ENCODE measurements at regions not wholly inside any gene's neighbourhood (a gene's known extent, or its start where the extent isn't known, plus 50 kb on each side); places are given as distances from the start of the nearest gene placed in this dataset.
"Not testable (repeated sequence)": the region's sequence is repeated elsewhere in the genome, so short reads cannot be mapped to it uniquely, and the experiment has no call there.

DNA sequence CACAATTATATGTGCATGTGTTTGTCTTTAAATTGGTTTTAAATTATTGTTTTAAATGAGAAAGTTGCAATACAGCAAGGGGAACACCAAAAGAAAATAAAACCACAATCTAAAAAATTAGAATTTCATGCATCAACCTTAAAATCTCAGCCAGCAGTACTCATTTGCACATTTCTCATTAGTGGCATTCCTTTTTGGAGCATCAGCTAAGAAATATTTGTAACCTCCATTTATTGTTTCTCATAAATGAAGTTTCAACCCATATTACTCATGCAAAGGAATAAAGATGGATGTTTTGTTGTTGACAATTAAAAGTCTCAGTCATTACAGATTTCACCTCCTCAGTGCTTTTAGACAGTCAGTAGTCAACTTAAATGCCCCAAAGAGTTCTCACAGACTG lies 160.1 kb downstream of the TBX15 start:
- DNase-seq = no peak

DNA sequence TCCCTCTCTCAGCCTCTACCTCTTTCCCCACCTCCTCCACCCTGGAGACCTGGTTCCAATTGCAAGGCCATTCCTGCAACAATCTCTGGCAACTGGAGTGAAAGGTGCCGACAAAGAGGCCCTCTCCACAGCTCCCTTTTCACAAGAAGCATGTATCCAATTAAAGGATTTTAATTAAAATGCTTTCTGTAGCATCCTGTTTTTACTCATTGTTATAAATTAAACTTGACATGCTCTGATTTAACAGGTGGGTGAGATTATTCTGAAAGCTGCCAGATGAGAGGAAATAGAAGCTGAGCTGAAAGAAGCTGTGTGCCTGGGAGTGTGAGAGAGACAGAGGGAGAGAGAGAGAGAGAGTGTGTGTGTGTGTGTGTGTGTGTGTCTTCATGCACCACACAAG lies 160.5 kb downstream of the TBX15 start:
- peak; percentile 11 for DNase-seq

DNA sequence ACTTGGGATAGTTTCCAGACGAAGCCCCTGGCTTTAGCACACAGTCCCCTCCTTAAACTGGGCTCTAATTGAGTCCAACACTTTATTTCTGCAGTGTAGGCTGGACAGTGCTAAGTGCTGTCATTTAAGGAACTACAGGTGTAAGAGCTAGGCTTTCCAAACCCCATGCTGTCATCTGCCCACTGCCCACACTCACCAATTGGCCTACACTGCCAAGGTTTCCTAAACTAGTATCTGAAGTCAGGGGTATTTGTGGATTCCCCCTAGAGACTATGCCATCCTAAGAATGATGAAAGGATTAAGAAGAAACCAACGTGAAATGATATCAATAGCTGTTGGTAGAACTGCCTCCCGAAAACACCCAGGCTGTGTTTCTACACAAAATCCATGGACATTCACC lies 160.9 kb downstream of the TBX15 start:
- DNase-seq = no peak

DNA sequence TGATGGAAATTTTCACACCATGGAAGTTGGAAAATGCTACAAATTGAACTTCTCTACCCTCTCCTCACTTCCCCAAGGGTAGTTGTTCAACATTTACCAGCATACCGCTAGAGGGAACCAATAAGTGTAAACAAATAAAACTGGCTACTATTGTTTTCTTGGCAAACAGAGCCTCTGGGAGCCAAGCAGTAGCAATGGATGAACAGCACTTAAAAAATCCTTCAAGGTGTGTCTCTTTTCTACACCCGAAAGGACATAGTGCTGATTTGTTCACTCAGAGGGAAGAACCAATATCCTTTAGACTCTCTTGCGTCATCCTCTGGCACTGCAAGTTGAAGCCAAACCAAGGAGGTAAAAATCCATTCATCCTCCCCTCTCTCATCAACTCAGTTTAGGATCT lies 161.5 kb downstream of the TBX15 start:
- no peak for DNase-seq

DNA sequence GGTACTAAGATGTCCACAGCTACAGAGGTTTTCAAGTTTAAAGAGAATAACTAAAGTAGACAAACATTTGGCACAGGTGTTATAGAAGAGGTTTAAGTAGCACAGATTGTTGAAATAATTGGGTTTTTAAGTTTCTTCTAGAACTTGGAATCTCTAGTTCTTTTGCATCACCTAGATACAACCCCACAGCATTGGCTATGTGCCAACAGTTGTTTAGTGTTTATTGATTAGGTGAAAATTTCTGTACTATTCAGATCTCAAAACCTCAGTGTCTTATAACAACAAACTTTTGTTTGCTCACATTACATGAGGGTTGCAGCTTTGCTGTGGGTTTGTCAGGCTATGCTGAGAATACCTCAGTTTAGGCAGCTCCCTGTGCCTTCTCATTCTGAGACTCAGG lies 162.5 kb downstream of the TBX15 start:
- DNase-seq = no peak

DNA sequence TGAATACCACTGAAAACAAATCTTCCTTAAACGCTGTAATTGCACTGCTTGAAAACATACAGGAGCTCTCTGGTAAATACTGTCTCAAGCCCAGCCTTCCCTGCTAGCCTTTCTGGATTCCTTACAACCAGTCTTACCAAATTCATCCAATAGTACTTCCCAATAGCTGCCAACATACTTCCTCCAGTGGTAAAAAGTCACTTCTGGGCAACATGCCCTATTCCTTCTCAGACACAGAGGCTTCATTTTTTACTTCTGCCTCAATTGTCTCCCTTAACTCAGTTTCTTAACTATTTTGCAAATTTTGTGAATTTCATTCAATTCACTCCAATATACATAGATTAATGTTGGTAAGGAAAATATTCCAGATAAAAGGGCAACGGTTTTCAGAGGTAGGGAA lies 166.3 kb downstream of the TBX15 start:
- DNase-seq = no peak

DNA sequence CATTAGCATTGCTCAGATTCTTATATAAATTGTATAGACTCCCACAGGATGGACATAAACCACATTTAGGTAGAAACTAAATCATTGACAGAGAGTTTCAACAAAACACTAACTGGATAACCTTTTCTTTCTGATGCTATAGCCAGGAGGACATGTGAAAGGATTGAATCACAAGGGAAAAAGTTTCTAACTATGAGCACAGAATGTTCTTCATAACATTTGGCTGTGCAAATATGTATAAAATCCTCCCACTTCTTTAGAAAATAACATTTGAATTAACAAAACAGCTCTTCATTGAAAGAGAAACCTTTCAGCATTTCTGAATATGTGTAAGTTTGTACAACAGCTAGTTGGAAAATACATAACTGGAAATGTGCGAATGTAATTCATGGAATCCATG lies 167.3 kb downstream of the TBX15 start:
- DNase-seq = no peak

DNA sequence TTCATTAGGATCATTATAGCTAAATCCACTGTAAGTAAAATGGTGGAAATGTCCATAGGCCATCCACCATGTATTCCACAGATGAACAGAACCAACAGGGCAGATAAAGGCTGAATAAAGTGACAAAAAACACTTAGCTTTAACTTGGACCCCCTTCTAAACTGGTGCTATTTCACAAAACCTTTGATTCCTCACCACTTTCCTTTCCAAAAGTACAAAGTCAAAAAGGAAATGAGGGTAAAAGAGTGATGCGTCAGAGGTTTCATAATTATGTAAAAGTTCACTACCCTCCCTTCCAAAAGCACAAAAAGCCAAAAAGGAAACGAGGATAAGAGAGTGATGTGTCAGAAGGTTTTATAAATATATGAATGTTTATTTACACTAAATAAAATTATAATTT lies 172.2 kb downstream of the TBX15 start:
- no peak for DNase-seq

DNA sequence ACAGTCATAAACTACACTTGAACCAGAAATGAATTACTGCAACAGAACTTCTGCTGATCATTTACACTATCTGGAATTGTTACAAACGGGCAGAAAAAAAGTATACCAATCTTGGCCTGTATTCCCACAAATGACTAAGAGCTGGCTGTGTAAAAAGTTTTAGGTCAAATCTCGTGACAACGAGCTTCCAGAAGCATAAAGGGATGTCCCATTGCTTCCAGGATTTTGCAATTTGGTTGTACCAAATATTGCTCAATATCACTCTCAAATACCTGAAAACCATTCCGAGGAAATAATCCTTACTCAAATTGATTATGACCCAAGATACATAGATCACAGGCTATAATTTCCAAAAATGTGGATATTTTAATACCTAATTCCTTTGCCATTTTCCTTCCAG lies 175.6 kb downstream of the TBX15 start:
- DNase-seq = no peak

DNA sequence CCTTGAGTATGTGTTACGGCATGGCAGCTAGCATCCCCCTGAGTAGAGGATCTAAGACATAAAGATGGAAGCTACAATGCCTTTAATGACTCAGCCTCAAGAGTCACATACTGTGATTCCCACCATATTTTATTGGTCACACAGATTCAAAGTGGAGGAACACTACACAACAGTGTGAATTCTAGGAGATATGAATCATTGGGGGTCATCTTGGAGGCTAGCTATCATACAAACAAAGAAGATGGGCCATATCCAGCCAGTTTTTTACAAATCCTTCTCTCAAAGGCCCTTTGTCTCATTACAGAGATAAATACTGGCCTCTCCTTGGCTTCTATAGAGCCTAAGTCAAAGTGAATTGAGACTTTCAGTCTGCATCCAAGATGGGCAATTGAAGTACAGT lies 177.0 kb downstream of the TBX15 start:
- no peak for DNase-seq

DNA sequence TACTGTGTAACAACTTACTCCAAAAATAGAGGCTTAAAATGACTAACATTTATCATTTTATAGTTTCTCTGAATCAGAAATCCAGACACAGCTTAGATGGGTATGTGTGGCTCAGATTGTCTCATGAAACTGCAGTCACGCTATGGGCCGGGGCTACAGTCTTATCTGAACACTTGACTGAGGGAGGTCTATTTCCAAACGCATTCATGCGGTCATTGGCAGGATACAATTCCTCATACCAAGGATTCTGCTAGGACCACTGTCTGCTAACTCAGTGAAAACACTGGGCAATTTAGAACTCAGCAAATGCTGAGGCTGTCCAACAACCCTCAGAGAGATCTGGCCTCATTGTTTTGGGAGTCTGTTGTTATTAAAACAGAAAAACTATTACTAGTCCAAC lies 178.6 kb downstream of the TBX15 start:
- no peak for DNase-seq

DNA sequence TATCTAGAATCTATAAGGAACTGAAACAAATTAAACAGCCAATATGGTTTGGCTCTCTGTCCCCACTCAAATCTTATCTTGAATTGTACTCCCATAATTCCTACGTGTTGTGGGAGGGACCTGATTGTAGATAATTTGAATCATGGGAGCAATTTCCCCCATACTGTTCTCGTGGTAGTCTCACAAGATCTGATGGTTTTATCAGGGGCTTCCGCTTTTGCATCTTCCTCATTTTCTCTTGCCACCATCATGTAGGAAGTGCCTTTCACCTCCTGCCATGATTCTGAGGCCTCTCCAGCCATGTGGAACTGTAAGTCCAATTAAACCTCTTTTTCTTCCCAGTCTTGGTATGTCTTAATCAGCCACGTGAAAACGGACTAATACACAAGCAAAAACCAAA lies 185.0 kb downstream of the TBX15 start:
- DNase-seq = not testable (repeated sequence)

DNA sequence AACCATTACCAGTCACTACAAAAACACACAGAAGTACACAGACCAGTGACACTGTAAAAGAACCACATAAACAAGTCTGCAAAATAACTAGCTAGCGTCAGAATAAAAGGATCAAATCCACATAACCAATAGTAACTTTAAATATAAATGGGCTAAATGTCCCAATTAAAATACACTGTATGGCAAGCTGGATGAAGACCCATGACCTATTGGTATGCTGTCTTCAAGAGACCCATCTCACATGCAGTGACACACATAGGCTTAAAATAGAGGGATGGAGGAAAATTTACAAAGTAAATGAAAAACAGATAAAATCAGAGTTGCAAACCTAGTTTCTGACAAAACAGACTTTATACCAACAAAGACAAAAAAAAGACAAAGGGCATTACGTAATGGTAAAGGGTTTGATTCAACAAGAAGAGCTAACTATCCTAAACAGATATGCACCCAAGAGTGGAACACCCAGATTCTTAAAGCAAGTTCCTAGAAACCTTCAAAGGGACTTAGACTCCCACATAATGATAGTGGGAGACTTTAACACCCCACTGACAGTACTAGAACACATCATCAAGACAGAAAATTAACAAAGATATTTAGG lies 196.9 kb downstream of the TBX15 start:
- no peak for DNase-seq

DNA sequence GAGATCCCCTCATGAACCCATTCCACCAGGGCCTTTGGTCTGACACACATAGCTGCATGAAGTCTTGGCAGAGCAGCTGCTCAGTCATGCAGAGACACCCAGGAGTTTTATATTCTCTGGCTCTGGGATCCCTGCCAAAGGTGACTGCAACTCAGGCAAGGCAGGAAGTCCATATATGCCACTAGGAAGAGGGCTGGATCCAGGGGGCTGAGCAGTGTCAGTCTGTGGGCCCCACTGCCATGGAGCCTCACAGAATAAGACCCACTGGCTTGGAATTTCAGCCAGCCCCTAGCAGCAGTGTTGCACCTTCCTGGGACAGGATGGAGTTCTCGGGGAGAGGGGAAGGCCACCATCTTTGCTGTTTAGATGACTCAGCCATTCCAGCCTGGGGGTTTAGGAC lies 199.7 kb downstream of the TBX15 start:
- peak; percentile 64 for DNase-seq

DNA sequence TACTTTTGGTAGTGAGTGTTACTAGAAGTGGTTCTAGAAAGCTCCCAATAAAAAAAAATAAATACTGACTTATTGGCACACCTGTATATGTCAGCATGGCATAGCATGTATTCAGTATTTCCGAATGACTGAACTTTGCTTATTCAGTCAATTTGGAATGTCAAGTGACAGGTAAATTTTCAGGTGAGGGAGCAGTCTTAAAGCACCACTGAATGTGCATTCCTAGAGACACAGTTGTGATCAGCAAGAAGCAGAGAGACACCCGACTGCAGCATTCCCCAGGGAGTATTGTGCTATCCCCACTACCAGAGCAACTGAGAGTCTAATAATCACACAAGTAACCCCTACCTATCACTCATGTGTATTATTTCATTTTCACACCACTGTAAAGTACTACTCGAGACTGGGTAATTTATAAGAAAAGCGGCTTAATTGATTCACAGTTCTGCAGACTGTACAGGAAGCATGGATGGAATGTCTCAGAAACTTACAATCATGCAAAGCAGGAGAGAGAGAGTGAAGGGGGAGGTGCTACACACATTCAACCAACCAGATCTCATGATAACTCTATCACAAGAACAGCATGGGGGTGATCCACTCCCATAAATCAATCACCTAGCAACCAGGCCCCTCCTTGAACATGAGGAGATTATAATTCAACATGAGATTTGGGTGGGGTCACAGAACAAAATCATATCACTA lies 201.5 kb downstream of the TBX15 start:
- DNase-seq = no peak

DNA sequence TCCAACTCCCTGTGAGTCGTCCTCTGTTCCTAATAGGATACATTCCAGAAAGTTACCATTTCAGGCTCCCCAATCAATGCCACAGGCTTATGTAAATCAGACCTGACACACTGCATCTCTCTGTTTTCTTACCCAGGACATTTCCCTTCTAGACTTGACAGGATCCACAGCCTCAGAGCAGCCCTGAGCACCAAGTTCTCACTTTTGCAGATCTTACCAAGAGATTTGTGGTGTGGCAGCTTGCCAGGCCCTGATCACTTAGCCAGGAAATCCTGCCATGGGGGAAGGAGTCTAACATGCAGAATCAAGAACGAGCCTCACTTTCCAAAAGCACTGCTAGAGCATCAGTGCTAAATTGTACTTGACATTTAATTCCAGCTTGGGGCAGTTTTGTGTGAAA lies 202.9 kb downstream of the TBX15 start:
- no peak for DNase-seq

DNA sequence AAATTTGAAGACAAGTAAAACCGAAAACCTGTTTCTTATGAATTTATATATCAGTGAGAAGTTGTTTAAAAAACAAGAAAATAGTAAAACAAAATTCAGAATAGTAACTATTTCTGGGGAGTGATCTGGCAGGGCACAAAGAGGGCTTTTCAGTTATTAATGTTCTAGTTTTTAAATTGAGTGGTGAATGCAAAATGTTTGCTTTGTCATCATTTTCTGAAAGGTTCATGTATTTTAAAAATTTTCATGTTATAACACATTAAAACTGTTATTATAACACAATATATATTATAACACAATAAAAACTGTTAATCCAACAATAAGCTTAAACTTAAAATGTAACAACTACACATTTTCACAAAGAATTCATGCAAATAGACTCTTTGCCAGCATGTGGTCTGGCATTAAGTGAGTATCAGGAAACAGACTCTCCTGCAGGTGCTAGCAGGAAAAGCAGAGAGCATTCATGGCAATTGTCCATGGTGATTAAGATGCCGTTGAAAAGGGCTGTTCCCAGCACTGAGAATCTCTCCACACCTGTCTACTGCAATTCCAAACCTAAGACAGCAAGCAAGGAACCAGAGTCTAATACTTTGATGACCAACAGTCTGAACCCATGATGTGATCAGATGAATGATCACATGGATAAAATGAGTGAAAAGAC lies 204.9 kb downstream of the TBX15 start:
- DNase-seq = no peak

DNA sequence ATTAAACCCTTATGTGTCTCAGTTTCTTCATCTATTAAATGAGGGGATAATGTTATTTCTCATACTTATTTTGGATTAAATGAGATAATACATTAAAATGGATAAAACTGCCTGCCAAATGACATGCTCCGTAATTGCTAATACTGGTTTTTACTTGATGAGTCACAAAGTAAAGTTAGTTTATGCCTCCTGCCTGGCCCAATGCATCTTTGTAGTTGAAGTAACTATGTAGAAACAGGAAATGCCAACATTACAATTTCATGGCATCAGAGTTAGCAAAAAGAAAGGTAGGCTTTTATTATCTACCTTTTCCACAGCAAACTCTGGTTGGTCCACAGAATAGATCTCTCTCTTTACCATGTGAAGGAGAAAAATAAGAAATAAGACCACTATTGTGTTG lies 214.5 kb downstream of the TBX15 start:
- DNase-seq = no peak

DNA sequence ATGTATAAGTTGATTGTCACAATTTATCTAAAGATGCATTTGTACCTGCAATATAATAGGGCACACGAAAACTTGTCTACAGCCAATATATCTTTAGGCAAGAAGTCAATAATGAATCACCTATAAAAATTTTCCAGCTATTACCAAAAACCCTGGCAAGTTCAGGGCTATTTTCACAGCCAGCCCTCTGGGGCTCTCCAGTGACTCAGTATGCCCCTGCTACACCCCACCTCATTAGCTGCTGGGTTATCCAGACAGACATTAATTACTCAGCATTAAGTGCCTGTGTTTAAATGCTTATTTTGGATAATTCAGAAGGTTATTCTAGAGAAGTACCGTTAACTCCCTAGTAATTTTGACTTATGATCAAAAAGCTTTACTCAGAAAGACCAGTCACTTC lies 220.2 kb downstream of the TBX15 start:
- no peak for DNase-seq

DNA sequence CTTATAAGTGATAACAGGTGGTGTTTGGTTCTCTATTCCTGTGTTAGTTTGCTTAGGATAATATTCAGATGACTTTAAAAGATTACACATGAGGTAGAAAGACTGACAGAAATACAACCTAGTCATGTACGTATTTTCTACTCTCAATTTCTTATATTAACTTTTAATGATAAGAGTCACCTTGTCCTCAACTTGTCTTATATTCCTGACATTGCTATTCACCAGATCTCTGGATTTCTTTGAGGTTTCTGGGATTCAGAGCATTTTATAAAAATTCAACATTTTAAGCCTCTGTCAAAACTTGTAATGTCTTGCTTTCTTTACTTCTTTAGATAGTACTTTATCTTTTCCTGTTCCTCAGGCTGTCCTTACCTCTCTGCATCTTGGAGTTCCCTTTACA lies 234.2 kb downstream of the TBX15 start:
- no peak for DNase-seq

DNA sequence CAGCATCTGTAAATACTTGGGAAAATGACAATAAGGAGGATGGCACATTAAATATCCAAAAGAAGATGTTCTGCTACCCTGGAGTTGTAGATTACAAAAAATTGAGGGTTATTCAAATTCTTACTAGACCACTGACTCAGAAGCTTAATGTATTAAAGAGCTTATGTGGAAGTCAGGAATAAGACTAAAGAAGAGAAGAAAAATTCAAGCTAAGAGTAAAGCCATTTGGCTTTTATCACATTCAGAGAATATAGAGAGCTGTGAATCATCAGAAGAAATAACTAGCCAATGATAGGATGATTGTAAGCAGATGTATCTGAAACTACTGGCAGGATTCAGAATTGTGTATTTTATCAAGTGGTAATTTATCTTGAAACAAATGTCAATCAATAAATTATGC lies 237.0 kb downstream of the TBX15 start:
- DNase-seq = no peak

DNA sequence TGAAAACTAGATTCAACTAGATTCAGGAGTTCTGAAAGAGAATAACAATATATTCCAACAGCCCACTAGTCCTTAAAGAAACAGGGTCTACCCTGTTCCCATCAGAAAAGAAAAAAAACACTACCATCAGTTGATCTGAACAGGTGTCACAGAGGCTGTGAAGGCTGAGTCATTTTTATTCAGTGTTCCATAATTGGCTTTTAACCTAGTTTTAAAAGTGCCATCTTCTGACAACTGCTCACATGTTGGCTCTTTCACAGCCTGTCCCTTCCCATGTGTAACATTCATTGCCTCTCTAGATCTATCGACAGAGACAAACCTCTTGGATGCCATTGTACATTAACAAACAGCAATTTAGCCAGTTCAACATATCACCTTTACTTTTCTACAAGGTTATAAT lies 243.7 kb downstream of the TBX15 start:
- DNase-seq = no peak

DNA sequence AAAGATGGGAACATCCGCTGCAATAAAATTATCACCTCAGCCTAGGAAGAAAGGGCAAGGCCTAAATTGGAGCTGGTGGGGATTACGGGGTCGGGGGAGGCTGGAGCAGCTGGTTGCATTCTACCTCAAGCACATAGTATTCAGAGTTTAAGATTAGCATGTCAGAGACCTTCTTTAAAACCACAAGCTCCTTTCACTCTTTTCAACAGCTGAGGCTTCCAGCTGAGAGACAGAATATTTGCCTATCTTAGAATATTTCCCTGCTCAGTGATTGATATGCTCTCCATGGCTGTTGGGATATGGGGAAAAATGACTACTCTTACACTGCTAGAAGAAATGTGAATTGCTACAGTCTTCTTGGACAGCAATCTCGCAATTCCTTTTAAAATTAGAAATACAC lies 248.6 kb downstream of the TBX15 start:
- DNase-seq = no peak

DNA sequence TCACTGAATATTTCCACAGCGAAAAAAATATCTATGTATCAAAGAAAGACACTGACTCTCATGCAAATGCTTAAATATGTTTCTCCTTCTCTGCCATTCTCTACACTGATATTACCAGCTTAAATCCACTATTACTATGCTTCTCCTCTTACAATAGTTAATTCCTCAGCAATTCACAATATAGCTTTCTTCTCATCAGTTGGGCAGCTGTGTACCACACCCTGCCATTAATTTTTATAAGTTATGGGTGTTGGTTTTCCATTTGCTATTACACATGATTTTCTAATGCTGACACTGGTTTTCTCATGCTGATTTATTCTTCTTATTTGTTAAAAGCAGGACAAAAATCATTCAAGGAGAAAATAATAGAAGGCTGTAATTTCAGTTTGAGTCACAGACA lies 251.8 kb downstream of the TBX15 start:
- no peak for DNase-seq

Data from renal pelvis (tissue), 1 donor.